Kidney (tissue), 13 donors: ENCODE measurements at regions not wholly inside any gene's neighbourhood (a gene's known extent, or its start where the extent isn't known, plus 50 kb on each side); places are given as distances from the start of the nearest gene placed in this dataset.

Experiments
- DNase-seq, 5 donors: peaks; one replicate each; pipeline ENCODE4 v3.0.0-alpha.2; 2013 to 2020
- FAIRE-seq: peaks from 2 replicates; lab custom pipeline; 2012; peaks lifted over from hg19 to GRCh38; lab: Jason Lieb, UNC
- H3K27ac ChIP-seq, 2 donors: one replicate each; pipeline ENCODE4 v1.7.0; 2013; ENCODE audit warnings: low read depth in 2 of 2, low read length in 2 of 2, inconsistent platforms in 1 of 2
- H3K27me3 ChIP-seq: one replicate; pipeline ENCODE4 v1.7.1; 2013; ENCODE audit warnings: low read length, inconsistent platforms; ENCODE audit not compliant: control insufficient read depth, insufficient read depth
- H3K36me3 ChIP-seq, 3 donors: one replicate each; pipeline versions ENCODE4 v1.7.0 to v1.7.1; 2013; ENCODE audit warnings: low read length in 3 of 3, control low read depth in 1 of 3, inconsistent platforms in 1 of 3; ENCODE audit not compliant: insufficient read depth in 3 of 3, control insufficient read depth in 2 of 3
- H3K4me1 ChIP-seq, 3 donors: one replicate each; pipeline versions ENCODE4 v1.7.0 to v1.7.1; 2013; ENCODE audit warnings: low read length in 3 of 3, inconsistent platforms in 1 of 3, low read depth in 1 of 3; ENCODE audit not compliant: control insufficient read depth in 2 of 3, insufficient read depth in 2 of 3
- H3K4me3 ChIP-seq, 3 donors: one replicate each; pipeline versions ENCODE4 v1.7.0 to v1.8.1; 2013; ENCODE audit warnings: low read length in 3 of 3, control low read depth in 1 of 3, inconsistent platforms in 1 of 3
- H3K9ac ChIP-seq, 3 donors: one replicate each; pipeline versions ENCODE4 v1.7.0 to v1.7.1; 2013; ENCODE audit warnings: low read length in 3 of 3, control low read depth in 1 of 3, inconsistent platforms in 1 of 3
- H3K9me3 ChIP-seq, 3 donors: one replicate each; pipeline versions ENCODE4 v1.7.0 to v1.7.1; 2013; ENCODE audit warnings: low read length in 3 of 3, control low read depth in 1 of 3, inconsistent platforms in 1 of 3; ENCODE audit not compliant: control insufficient read depth in 2 of 3, insufficient read depth in 1 of 3
- intact Hi-C: fragments of 100-400 bp; cut with DNase I; formaldehyde crosslinking; loops from one replicate; pipeline ENCODE4 v1.11.1; 2022
- TF ChIP-seq, protein P1 (sequence below): IDR thresholded peaks from 3 replicates; pipeline ENCODE4 v1.5.1; 2012; ENCODE audit warnings: mild to moderate bottlenecking, moderate library complexity, borderline replicate concordance; ENCODE audit not compliant: insufficient read depth; ENCODE audit errors: extremely low read depth
- donor health status: control.
- donor health status: control.
- donor health status: control.
- donor health status: control.
- donor health status: control.
- donor health status: DM: yes; HTN: yes; CAD: no.
- donor health status: Normal renal cell carcinoma (clear cell type).

DNA sequence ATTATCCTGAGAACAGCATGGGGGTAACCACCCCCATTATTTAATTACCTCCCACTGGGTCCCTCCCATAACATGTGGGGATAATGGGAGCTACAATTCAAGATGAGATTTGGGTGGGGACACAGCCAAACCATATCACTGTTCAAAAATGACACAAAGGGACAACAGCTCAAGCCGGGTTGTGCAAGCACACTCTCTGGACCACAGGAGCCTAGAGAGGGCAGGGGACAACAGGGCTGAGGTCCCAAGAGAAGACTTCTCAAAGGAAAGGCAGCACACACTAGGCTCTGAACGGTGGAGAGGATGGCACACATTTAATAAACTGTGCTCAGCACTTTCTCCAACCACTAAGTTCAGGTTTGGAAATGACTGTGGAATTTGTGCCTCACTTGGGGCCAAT lies 122.1 kb upstream of the PKDCC start:
- Histone ChIP-seq H3K27me3 (no peaks in the 10 kb centered on the region), H3K4me1 (peaks cover 0 to 6% (median 4%) of the 10 kb centered on the region in 3 donors), H3K27ac (no peak overlapping the region), H3K36me3 (no peaks in the 10 kb centered on the region), H3K4me3 (no peak overlapping the region), H3K9me3 (no peaks in the 10 kb centered on the region), H3K9ac (no peak overlapping the region)
- FAIRE-seq: no peak
- intact Hi-C loops: no loop called here
- TF ChIP-seq, protein P1, sequence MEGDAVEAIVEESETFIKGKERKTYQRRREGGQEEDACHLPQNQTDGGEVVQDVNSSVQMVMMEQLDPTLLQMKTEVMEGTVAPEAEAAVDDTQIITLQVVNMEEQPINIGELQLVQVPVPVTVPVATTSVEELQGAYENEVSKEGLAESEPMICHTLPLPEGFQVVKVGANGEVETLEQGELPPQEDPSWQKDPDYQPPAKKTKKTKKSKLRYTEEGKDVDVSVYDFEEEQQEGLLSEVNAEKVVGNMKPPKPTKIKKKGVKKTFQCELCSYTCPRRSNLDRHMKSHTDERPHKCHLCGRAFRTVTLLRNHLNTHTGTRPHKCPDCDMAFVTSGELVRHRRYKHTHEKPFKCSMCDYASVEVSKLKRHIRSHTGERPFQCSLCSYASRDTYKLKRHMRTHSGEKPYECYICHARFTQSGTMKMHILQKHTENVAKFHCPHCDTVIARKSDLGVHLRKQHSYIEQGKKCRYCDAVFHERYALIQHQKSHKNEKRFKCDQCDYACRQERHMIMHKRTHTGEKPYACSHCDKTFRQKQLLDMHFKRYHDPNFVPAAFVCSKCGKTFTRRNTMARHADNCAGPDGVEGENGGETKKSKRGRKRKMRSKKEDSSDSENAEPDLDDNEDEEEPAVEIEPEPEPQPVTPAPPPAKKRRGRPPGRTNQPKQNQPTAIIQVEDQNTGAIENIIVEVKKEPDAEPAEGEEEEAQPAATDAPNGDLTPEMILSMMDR: no peak
- DNase-seq: no peak

DNA sequence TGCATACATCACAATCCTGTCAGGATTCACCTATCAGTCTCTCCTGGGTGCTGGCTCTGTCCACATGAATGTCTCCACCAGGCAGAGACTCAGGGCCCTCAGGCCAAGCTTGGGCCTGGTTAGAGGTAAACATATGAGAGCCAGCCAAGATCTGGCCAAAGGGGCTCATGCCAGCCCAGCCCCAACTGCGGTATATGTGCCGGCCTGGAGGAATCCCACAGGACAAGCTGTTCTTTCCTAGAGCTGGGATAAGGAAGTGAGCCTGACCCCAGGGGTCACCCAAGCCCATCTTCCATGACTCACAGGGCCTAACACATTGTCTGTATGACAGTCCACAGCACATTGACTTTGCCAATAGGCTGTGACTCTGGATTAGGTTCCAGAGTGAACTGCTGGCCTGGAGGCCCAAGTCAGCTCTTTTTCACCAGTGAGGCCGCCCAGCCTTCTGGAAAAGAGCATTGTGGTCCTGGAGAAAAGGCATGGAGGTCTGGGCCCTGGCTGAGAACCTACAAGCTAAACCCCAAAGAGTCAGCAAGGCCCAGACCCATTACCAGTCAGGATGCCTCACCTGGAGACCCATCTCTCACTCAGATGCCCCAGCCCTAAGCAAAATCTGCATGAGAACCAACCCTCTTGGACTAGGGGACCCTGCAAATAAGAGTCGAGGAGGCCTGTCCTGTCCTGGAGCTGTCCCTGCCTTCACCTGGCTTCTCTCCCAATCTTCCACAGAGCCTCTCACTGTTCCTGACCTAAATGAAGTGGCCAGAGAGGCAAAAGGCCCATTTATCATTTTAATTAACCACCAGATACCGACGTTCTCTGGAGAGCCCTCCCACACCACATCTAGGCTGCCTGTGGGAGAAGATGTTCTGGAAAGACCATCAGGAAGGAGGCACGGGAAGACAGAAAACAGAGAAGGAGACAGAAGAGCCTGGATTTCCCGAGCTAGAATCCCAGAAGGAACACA lies 120.9 kb upstream of the PKDCC start:
- intact Hi-C loops: no loop called here
- Histone ChIP-seq H3K9ac (no peak overlapping the region), H3K4me3 (no peak overlapping the region), H3K27ac (peak overlapping the region in 1 of 2 donors; percentile 8), H3K36me3 (no peaks in the 10 kb centered on the region), H3K9me3 (no peaks in the 10 kb centered on the region), H3K4me1 (peaks cover 0 to 6% (median 4%) of the 10 kb centered on the region in 3 donors), H3K27me3 (no peaks in the 10 kb centered on the region)
- TF ChIP-seq, protein P1: no peak
- FAIRE-seq (no peak), DNase-seq (peak in 1 of 5 donors; percentile 90)

DNA sequence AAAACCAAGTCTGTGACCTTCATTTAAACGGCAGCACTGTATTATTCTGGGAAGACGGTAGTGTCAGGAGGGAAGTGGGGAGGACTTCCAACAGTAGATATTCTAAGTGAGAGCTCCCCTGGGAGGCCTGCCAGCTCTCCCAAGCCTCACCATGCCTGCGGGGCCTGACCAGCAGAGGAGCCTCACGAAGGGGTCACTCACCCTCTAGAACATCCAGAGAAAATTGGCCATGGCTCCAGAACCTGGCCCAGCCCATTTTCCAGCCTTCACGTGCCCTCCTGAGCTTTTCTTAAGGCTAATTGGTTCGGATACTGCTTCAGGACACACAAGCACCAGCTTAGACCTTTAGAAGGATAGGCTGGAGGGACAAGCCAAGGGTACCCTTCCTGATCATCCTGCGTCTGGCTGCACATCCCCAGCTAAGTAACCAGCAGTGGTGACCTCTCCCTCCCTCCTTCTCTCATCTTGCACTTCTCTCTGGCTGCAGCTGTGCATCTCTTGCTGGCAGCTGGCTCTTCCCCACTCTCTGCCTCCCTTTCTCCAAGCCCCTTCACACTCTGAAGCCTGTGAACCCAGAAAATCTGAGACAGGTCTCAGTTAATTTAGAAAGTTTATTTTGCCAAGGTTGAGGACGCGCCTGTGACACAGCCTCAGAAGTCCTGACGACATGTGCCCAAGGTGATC lies 120.1 kb upstream of the PKDCC start:
- FAIRE-seq: no peak
- peak overlapping the region in 1 of 2 donors; percentile 8 for H3K27ac ChIP-seq
- TF ChIP-seq, protein P1: no peak

More for the DNA sequence above, 120.1 kb upstream of the PKDCC start:
- no peaks in the 10 kb centered on the region for H3K36me3 ChIP-seq
- no peaks in the 10 kb centered on the region for H3K27me3 ChIP-seq
- no peaks in the 10 kb centered on the region for H3K9me3 ChIP-seq
- peaks cover 0 to 6% (median 4%) of the 10 kb centered on the region in 3 donors for H3K4me1 ChIP-seq
- intact Hi-C loops: no loop called here
- H3K9ac ChIP-seq: no peak overlapping the region
- no peak for DNase-seq
- no peak overlapping the region for H3K4me3 ChIP-seq
